ENCODE measurements at regions not wholly inside any gene's neighbourhood (a gene's known extent, or its start where the extent isn't known, plus 50 kb on each side); places are given as distances from the start of the nearest gene placed in this dataset.

GRCh38 chr13:50238922-50239321, 223.7 kb downstream of the KCNRG start:
- Mint-ChIP-seq H3K4me3 (ENCODE audit: unreplicated experiment) (no peak overlapping the region), H3K27ac (ENCODE audit: unreplicated experiment) (no peak overlapping the region), H3K4me1 (ENCODE audit: unreplicated experiment) (peaks cover 20% of the 10 kb centered on the region)

GRCh38 chr13:50241479-50241878, 226.2 kb downstream of the KCNRG start:
- H3K9me3 Mint-ChIP-seq (ENCODE audit: unreplicated experiment), result no peaks in the 10 kb centered on the region
- peaks cover 36% of the 10 kb centered on the region for H3K4me1 Mint-ChIP-seq (ENCODE audit: unreplicated experiment)
- H3K36me3 Mint-ChIP-seq (ENCODE audit: unreplicated experiment), result no peaks in the 10 kb centered on the region
- H3K4me3 Mint-ChIP-seq (ENCODE audit: unreplicated experiment), result no peak overlapping the region
- no peak for DNase-seq (ENCODE audit: extremely low spot score, unreplicated experiment)
- H3K27ac Mint-ChIP-seq (ENCODE audit: unreplicated experiment), result no peak overlapping the region
- H3K27me3 Mint-ChIP-seq (ENCODE audit: unreplicated experiment), result no peaks in the 10 kb centered on the region
- no peak for TF ChIP-seq CTCF (IDR thresholded peaks at IDR 0.05)

More at GRCh38 chr13:50238922-50239321, 223.7 kb downstream of the KCNRG start:
- no peaks in the 10 kb centered on the region for H3K9me3 Mint-ChIP-seq (ENCODE audit: unreplicated experiment)
- no peaks in the 10 kb centered on the region for H3K36me3 Mint-ChIP-seq (ENCODE audit: unreplicated experiment)
- no peak for DNase-seq (ENCODE audit: extremely low spot score, unreplicated experiment)
- no peak for TF ChIP-seq CTCF (IDR thresholded peaks at IDR 0.05)
- H3K27me3 Mint-ChIP-seq (ENCODE audit: unreplicated experiment), result no peaks in the 10 kb centered on the region

- Mint-ChIP-seq H3K36me3 (ENCODE audit: unreplicated experiment) (no peaks in the 10 kb centered on the region), H3K27ac (ENCODE audit: unreplicated experiment) (no peak overlapping the region), H3K27me3 (ENCODE audit: unreplicated experiment) (peaks cover 3% of the 10 kb centered on the region), H3K4me1 (ENCODE audit: unreplicated experiment) (peaks cover 26% of the 10 kb centered on the region), H3K4me3 (ENCODE audit: unreplicated experiment) (no peak overlapping the region), H3K9me3 (ENCODE audit: unreplicated experiment) (no peaks in the 10 kb centered on the region)
- no peak for TF ChIP-seq CTCF (IDR thresholded peaks at IDR 0.05)
- no peak for DNase-seq (ENCODE audit: extremely low spot score, unreplicated experiment)
Measured at GRCh38 chr13:50243931-50244330, 228.7 kb downstream of the KCNRG start.

GRCh38 chr13:50244355-50244712, 229.1 kb downstream of the KCNRG start:
- no peak for DNase-seq (ENCODE audit: extremely low spot score, unreplicated experiment)
- TF ChIP-seq CTCF (IDR thresholded peaks at IDR 0.05), result no peak
- Mint-ChIP-seq H3K36me3 (ENCODE audit: unreplicated experiment) (no peaks in the 10 kb centered on the region), H3K4me3 (ENCODE audit: unreplicated experiment) (no peak overlapping the region), H3K27me3 (ENCODE audit: unreplicated experiment) (peaks cover 3% of the 10 kb centered on the region), H3K4me1 (ENCODE audit: unreplicated experiment) (peaks cover 26% of the 10 kb centered on the region), H3K27ac (ENCODE audit: unreplicated experiment) (no peak overlapping the region), H3K9me3 (ENCODE audit: unreplicated experiment) (no peaks in the 10 kb centered on the region)

GRCh38 chr13:50244713-50245574, 229.7 kb downstream of the KCNRG start:
- TF ChIP-seq CTCF (IDR thresholded peaks at IDR 0.05), result no peak
- Mint-ChIP-seq H3K36me3 (ENCODE audit: unreplicated experiment) (no peaks in the 10 kb centered on the region), H3K27ac (ENCODE audit: unreplicated experiment) (peak overlapping the region; percentile 29), H3K9me3 (ENCODE audit: unreplicated experiment) (no peaks in the 10 kb centered on the region), H3K27me3 (ENCODE audit: unreplicated experiment) (peaks cover 3% of the 10 kb centered on the region), H3K4me1 (ENCODE audit: unreplicated experiment) (peaks cover 26% of the 10 kb centered on the region), H3K4me3 (ENCODE audit: unreplicated experiment) (no peak overlapping the region)
- DNase-seq (ENCODE audit: extremely low spot score, unreplicated experiment), result no peak
